HL-60 (cell line): ENCODE measurements at regions not wholly inside any gene's neighbourhood (a gene's known extent, or its start where the extent isn't known, plus 50 kb on each side); places are given as distances from the start of the nearest gene placed in this dataset.

Source experiments
- GABPA ChIP-seq: IDR thresholded peaks from 2 replicates; pipeline ENCODE4 v1.6.1; 2012; ENCODE audit warnings: low read depth
- POLR2AphosphoS5 ChIP-seq: IDR thresholded peaks from 2 replicates; pipeline ENCODE4 v1.6.1; 2012; ENCODE audit warnings: low read depth
- REST ChIP-seq: IDR thresholded peaks from 2 replicates; pipeline ENCODE4 v1.6.1; 2012; ENCODE audit warnings: low read depth; ENCODE audit not compliant: insufficient replicate concordance
- SPI1 ChIP-seq: IDR thresholded peaks from 2 replicates; pipeline ENCODE4 v1.6.1; 2012; ENCODE audit warnings: low read depth, mild to moderate bottlenecking, borderline replicate concordance
- TF ChIP-seq, protein P1 (sequence below): IDR thresholded peaks from one replicate; pipeline ENCODE4 v1.5.1; 2011; ENCODE audit warnings: low read length, control low read depth, inconsistent platforms; ENCODE audit not compliant: insufficient read depth

- TF ChIP-seq, protein P1, sequence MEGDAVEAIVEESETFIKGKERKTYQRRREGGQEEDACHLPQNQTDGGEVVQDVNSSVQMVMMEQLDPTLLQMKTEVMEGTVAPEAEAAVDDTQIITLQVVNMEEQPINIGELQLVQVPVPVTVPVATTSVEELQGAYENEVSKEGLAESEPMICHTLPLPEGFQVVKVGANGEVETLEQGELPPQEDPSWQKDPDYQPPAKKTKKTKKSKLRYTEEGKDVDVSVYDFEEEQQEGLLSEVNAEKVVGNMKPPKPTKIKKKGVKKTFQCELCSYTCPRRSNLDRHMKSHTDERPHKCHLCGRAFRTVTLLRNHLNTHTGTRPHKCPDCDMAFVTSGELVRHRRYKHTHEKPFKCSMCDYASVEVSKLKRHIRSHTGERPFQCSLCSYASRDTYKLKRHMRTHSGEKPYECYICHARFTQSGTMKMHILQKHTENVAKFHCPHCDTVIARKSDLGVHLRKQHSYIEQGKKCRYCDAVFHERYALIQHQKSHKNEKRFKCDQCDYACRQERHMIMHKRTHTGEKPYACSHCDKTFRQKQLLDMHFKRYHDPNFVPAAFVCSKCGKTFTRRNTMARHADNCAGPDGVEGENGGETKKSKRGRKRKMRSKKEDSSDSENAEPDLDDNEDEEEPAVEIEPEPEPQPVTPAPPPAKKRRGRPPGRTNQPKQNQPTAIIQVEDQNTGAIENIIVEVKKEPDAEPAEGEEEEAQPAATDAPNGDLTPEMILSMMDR, result no peak
- TF ChIP-seq SPI1 (no peak), POLR2AphosphoS5 (no peak), REST (no peak), GABPA (no peak)
These were observed 675.3 kb downstream of the INHBA start for GRCh38 chr7:41027428-41028115.
